ENCODE measurements at regions not wholly inside any gene's neighbourhood (a gene's known extent, or its start where the extent isn't known, plus 50 kb on each side); places are given as distances from the start of the nearest gene placed in this dataset.

GRCh38 chr22:34960005-34960404 lies 106.0 kb upstream of the ISX start:
- TF ChIP-seq CTCF (IDR thresholded peaks at IDR 0.05) (no peak), POLR2A (IDR thresholded peaks at IDR 0.05) (no peak)

Measured in heart left ventricle (tissue), 13 donors.